HUES6 (cell line): ENCODE measurements at regions not wholly inside any gene's neighbourhood (a gene's known extent, or its start where the extent isn't known, plus 50 kb on each side); places are given as distances from the start of the nearest gene placed in this dataset.

Experiments used
- H3K27ac ChIP-seq: 2 replicates; pipeline ENCODE4 v1.7.0; 2013; ENCODE audit warnings: low read depth, mild to moderate bottlenecking, low read length, inconsistent platforms
- H3K27me3 ChIP-seq: 2 replicates; pipeline ENCODE4 v1.6.1; 2013; ENCODE audit warnings: low read length; ENCODE audit not compliant: control insufficient read depth, insufficient read depth
- H3K36me3 ChIP-seq: 2 replicates; pipeline ENCODE4 v1.6.1; 2013; ENCODE audit warnings: low read length; ENCODE audit not compliant: control insufficient read depth, insufficient read depth
- H3K4me1 ChIP-seq: 2 replicates; pipeline ENCODE4 v1.6.1; 2013; ENCODE audit warnings: low read length; ENCODE audit not compliant: control insufficient read depth, insufficient read depth
- H3K4me3 ChIP-seq: 2 replicates; pipeline ENCODE4 v1.5.1; 2013; ENCODE audit warnings: low read depth, low read length
- H3K9ac ChIP-seq: one replicate; pipeline ENCODE4 v1.6.1; 2013; ENCODE audit warnings: mild to moderate bottlenecking, low read length
- H3K9me3 ChIP-seq: 2 replicates; pipeline ENCODE4 v1.6.1; 2013; ENCODE audit warnings: low read depth, low read length; ENCODE audit not compliant: control insufficient read depth, insufficient read depth

DNA sequence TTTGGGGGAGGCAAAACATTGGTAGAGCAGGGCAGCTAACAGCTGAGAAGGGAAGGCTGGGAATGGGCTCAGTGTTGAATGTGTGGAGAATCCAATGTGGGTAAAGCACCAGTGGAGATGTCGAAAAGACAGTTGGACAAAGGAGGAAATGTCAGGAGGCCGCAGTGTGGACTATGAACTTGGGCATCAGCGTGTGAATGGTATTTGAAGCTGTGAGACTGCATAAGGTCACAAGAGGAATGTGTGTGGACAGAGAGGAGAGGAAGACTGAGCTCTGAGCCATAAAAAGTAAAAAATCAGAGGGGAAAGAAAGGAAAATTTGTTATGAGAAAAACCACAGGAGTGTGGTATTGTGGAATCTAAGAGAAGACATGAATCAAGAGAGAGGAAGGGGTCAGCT lies 99.4 kb upstream of the ADAMTS16 start:
- Histone ChIP-seq H3K4me1 (no peaks in the 10 kb centered on the region), H3K4me3 (no peak overlapping the region), H3K9me3 (no peaks in the 10 kb centered on the region), H3K27ac (no peak overlapping the region), H3K9ac (no peak overlapping the region), H3K27me3 (no peaks in the 10 kb centered on the region; the same call in 1 of the 2 replicates), H3K36me3 (no peaks in the 10 kb centered on the region)

DNA sequence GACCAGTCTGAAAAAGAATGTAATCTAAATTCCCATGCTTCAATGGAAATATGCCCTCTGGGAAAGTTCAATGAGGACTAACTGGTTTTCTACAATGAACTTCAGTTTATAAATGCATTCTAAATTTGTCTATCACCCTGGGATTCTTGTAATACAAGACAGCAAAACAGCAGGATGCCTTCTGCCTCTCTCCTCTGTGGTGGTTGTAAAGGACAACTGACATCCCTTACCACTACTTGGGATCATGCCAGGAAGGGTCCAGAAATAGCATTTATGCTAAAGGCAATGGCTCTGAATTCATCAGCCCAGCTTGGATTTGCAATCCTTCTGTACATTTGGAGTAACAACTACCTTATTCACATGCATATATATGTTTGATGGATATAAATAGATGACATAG lies 97.3 kb upstream of the ADAMTS16 start:
- Histone ChIP-seq H3K9me3 (no peaks in the 10 kb centered on the region), H3K4me3 (no peak overlapping the region), H3K36me3 (no peaks in the 10 kb centered on the region), H3K27ac (no peak overlapping the region), H3K4me1 (no peaks in the 10 kb centered on the region), H3K9ac (no peak overlapping the region), H3K27me3 (no peaks in the 10 kb centered on the region; the same call in 1 of the 2 replicates)

DNA sequence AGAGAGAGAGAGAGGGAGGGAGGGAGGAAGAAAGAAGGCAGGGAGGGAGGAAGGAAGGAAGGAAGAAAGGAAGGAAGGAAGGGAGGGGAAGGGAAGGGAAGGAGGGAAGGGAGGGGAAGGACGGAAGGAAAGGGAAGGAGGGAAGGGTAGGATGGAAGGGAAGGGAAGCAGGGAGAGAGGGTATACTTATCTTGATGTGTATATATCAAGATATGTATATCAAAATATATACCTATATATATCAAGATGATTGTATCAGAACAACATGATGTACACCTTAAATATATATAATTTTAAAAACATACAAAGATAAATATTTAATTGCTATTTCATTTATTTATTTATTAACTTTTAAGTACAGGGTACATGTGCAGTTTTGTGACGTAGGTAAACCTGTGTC lies 96.8 kb upstream of the ADAMTS16 start:
- H3K27me3 ChIP-seq: no peaks in the 10 kb centered on the region; the same call in 1 of the 2 replicates
- H3K4me1 ChIP-seq: no peaks in the 10 kb centered on the region
- H3K36me3 ChIP-seq: no peaks in the 10 kb centered on the region
- no peak overlapping the region for H3K4me3 ChIP-seq
- no peak overlapping the region for H3K9ac ChIP-seq
- H3K9me3 ChIP-seq: no peaks in the 10 kb centered on the region
- H3K27ac ChIP-seq: no peak overlapping the region

DNA sequence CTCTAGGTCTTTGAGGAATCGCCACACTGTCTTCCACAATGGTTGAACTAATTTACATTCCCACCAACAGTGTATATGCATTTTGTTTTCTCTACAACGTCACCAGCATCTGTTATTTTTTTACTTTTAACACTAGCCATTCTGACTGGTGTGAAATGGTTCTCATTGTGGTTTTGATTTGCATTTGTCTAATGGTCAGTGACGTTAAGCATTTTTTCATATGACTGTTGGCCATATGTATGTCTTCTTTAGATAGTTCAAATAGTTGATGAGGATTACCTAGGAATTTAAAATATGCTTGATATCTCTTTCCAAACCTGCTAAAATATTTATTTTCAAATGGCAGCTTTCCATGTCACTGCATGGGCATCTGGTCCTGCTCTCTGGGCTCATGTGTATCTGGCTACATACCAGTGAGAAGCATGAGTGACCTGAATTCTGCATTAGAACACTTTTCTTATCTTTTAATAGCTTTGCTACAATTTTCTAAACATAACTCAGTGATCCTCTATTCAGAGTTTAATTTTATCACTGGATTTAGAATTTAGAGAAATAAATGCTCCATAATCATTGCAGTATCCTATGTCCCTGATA lies 95.8 kb upstream of the ADAMTS16 start:
- Histone ChIP-seq H3K27ac (no peak overlapping the region), H3K9me3 (no peaks in the 10 kb centered on the region), H3K9ac (no peak overlapping the region), H3K4me1 (no peaks in the 10 kb centered on the region), H3K36me3 (no peaks in the 10 kb centered on the region), H3K27me3 (no peaks in the 10 kb centered on the region; the same call in 1 of the 2 replicates), H3K4me3 (no peak overlapping the region)

DNA sequence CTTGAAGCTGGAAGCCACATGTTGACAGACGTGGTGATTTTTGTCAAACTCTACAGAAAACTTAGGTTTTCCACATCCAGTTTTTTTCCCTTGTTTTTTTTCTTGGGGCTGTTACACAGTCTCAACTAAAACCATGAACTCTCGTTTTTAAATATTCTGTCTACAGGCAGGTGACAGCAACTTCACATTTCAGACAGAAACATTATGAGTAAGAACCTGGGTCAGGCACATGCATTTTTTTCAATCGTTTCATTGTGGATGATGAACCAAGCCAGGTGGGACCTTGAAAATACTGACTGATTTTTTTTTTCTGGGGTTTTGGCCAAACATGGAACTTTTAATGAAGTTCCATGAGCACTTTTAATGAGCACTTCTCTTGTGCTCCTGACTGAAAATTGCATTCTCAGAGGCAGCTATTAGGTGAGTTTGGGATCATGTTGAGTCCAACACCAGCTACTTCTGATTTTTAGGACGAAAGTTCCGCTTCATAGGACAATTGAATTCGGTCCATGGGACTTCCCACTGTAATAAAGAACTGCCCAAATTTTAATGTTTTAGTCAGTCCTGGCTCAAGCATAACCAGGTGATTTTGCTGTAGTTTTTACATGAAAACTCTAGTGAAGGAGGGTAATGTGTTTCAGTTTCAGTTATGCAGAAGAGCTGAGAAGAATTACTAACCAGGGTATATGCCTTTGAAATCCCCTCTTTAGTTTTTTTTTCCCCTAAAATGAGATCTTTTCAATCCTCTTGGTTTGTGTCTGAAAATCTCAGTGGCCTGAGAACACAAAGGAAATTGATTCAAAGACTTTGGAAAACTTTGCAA lies 93.2 kb upstream of the ADAMTS16 start:
- Histone ChIP-seq H3K27ac (no peak overlapping the region), H3K4me1 (no peaks in the 10 kb centered on the region), H3K9me3 (no peaks in the 10 kb centered on the region), H3K4me3 (no peak overlapping the region), H3K36me3 (no peaks in the 10 kb centered on the region), H3K9ac (no peak overlapping the region), H3K27me3 (no peaks in the 10 kb centered on the region; the same call in 1 of the 2 replicates)

DNA sequence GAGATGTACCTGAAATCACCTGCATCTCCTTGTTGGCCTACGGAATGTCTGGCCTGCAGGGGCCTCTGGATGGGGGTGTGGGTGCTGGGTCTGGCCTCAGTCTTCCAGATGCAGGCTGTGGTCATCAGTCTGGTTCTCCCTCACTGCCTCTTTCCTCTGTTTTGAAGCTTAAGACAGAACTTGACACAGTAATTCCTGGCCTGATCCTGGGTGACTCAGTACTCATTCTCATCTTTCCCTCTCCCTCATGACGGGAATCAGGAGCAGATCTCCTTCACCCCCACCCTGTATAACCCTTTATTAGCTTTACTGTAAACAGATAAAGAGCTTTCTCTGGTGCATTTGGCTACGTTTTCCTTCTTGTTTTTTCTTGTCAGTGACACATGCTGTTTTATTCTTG lies 89.3 kb upstream of the ADAMTS16 start:
- no peak overlapping the region for H3K27ac ChIP-seq
- H3K4me1 ChIP-seq: no peaks in the 10 kb centered on the region
- H3K9ac ChIP-seq: no peak overlapping the region
- H3K9me3 ChIP-seq: no peaks in the 10 kb centered on the region; the same call in 1 of the 2 replicates
- H3K27me3 ChIP-seq: no peaks in the 10 kb centered on the region
- H3K36me3 ChIP-seq: no peaks in the 10 kb centered on the region
- H3K4me3 ChIP-seq: no peak overlapping the region

DNA sequence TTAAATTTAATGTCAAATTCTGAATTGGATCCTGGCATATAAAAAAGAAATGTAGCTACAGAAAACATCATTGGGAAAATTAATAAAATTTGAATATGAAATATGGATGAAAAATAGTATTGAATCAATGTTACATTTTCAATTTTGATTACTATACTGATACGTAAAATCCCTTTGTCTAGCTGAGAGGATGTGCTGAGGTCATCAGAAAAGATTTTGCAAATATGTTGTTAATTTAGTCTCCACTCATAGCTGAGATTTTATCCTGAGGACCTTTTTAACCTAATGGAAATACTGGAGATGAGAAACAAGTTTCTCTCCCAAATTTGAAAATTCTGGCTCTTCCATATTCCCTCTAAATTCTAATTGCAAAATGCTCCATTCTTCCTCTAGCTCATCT lies 84.4 kb upstream of the ADAMTS16 start:
- Histone ChIP-seq H3K4me3 (no peak overlapping the region), H3K9ac (no peak overlapping the region), H3K27ac (no peak overlapping the region), H3K27me3 (no peaks in the 10 kb centered on the region), H3K9me3 (no peaks in the 10 kb centered on the region; the same call in 1 of the 2 replicates), H3K36me3 (no peaks in the 10 kb centered on the region), H3K4me1 (no peaks in the 10 kb centered on the region)

DNA sequence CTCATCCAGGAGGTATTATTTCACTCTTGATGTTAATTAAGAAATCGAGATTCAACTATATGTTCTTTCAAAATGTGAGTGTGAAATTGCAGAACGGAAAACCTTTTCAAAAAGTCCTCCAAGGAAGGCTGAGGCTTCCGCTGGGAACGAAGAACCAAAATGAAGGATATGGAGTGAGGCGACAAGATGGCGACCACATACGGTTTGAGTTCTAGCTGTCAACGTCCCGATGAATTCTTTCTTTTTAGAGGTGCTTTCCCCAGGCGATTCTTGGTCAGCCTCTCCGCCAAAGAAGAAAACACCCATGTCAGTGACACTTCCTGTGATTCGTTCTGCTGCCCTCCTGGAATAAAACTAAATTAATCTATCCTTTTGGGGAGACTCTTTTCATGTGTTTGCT lies 78.3 kb upstream of the ADAMTS16 start:
- no peaks in the 10 kb centered on the region for H3K36me3 ChIP-seq
- no peak overlapping the region for H3K4me3 ChIP-seq
- no peak overlapping the region for H3K27ac ChIP-seq
- H3K9me3 ChIP-seq: no peaks in the 10 kb centered on the region
- H3K4me1 ChIP-seq: peaks cover 7% of the 10 kb centered on the region; the same call in 1 of the 2 replicates
- H3K27me3 ChIP-seq: no peaks in the 10 kb centered on the region
- H3K9ac ChIP-seq: no peak overlapping the region

DNA sequence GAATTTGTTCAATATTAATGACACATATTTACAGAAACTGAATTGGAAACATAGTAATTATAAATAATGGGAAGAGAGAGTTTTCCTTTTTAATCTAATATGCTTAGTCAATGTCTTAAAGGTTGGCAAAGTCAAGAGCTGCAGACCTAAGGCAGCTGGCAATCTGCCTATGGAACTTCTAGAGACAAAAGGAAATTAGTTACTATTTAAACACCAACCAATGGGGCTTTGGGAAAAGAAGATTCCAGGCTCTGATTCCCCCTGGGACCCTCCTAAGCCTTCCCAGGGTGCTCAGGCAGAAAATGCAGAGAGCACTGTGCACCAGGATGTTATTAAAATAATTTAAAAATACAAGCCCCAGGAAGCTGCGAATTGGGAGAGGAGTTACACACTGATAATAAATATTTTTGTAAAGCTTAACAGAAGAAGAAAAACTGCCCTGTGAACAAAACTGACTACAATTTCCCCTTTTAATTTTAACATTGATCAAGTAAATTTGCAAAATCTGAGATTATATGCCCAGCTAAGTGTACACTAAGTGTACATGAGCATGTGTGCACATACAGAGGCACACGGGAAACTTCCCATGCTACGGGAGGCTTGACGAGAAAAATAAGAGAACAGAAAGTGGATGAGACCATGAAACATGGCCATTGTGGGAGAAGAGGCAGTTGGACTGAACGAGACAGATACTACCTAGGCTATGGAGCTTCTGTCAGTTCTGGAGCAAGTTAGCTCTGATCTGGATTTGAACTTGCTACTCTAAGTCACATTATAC lies 77.4 kb upstream of the ADAMTS16 start:
- no peak overlapping the region for H3K4me3 ChIP-seq
- H3K27ac ChIP-seq: no peak overlapping the region
- H3K36me3 ChIP-seq: no peaks in the 10 kb centered on the region
- 0 out of 2 replicates have a peak, but pooled peaks cover under 1% of the 10 kb centered on the region for H3K9me3 ChIP-seq
- no peak overlapping the region for H3K9ac ChIP-seq
- peaks cover 7% of the 10 kb centered on the region; the same call in 1 of the 2 replicates for H3K4me1 ChIP-seq
- H3K27me3 ChIP-seq: no peaks in the 10 kb centered on the region

DNA sequence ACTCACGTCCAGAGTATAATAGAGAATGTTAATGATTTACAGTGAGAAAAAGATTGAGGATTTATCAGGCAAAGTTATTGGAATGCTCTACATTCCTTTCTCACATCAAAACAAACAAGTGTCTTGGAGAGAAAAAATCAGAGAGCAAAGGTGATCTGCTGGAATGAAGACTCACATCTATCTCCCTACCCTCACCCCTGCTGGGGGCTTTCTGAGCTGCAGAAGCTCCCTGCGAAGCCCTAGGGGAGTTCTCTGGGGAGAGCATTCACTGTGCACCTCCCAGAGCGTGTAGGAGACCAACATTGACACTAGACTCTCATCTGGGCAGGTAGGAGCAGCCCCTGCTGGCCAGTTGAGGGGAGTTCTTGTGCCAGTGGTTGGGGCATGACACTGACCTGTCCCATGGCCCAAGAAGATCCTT lies 76.6 kb upstream of the ADAMTS16 start:
- Histone ChIP-seq H3K9me3 (0 out of 2 replicates have a peak, but pooled peaks cover 3% of the 10 kb centered on the region), H3K4me3 (no peak overlapping the region), H3K27ac (no peak overlapping the region), H3K9ac (no peak overlapping the region), H3K27me3 (no peaks in the 10 kb centered on the region), H3K36me3 (no peaks in the 10 kb centered on the region), H3K4me1 (peaks cover 7% of the 10 kb centered on the region; the same call in 1 of the 2 replicates)
